ENCODE measurements at regions not wholly inside any gene's neighbourhood (a gene's known extent, or its start where the extent isn't known, plus 50 kb on each side); places are given as distances from the start of the nearest gene placed in this dataset.

- intact Hi-C loops (cut with micrococcal nuclease; ENCODE audit: unreplicated experiment): no loop called here
- Histone ChIP-seq H4K20me1 (ENCODE audit: insufficient read depth) (no peaks in the 10 kb centered on the region), H3K4me2 (no peak overlapping the region), H2AFZ (no peak overlapping the region), H3K4me1 (replicated peaks; ENCODE audit: insufficient read depth) (no peaks in the 10 kb centered on the region), H3K27ac (no peak overlapping the region), H3K36me3 (ENCODE audit: low read depth) (no peaks in the 10 kb centered on the region), H3K79me2 (ENCODE audit: low read depth) (no peaks in the 10 kb centered on the region), H3K4me3 (no peak overlapping the region), H3K9me3 (ENCODE audit: insufficient read depth, low read depth) (no peaks in the 10 kb centered on the region), H3F3A (ENCODE audit: insufficient read depth, low read depth) (no peaks in the 10 kb centered on the region), H3K27me3 (ENCODE audit: insufficient read depth, low read depth) (no peaks in the 10 kb centered on the region), H3K9me2 (ENCODE audit: insufficient read depth) (no peaks in the 10 kb centered on the region)
- BruUV-seq (replicated peaks): no TSS peak
- ChIA-PET POLR2A (ENCODE audit: unreplicated experiment) (no interaction called here), CTCF (no interaction called here)
- no peak for TF ChIP-seq EZH2 (IDR thresholded peaks at IDR 0.05; ENCODE audit: low read depth)
- TF ChIP-seq CTCF (conservative IDR thresholded peaks at IDR 0.05): no peak
- DNase-seq: no peak
Observed at GRCh38 chr5:120917214-120917758, 453.2 kb downstream of the PRR16 start.

DNA sequence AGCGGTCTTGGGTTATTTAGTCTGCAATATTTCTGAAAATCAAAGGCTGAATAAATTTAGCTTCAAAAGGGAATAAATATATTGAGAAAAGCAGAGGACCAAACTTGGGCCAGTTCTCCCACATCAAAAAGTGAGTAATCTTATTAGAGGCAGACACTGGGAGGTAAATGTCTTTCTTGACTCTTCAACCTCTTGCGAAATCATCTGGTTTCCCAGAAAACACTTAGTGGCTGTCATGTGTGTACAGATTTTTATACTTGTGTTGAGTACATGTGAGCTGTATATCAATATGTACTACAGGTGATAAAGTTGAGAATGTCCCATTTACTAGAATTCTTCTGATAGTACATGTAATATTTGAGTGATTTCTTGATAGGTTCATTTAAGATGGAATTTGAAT is 454.9 kb downstream of the PRR16 start:
- H3K4me1 ChIP-seq (replicated peaks; ENCODE audit: insufficient read depth): no peaks in the 10 kb centered on the region
- BruUV-seq (replicated peaks): no TSS peak
- H3K27me3 ChIP-seq (ENCODE audit: insufficient read depth, low read depth): no peaks in the 10 kb centered on the region
- H3F3A ChIP-seq (ENCODE audit: insufficient read depth, low read depth): no peaks in the 10 kb centered on the region
- no peak overlapping the region for H3K4me2 ChIP-seq
- no peaks in the 10 kb centered on the region for H4K20me1 ChIP-seq (ENCODE audit: insufficient read depth)
- CTCF ChIA-PET: no interaction called here
- no peaks in the 10 kb centered on the region for H3K79me2 ChIP-seq (ENCODE audit: low read depth)
- intact Hi-C loops (cut with micrococcal nuclease; ENCODE audit: unreplicated experiment): no loop called here
- H3K36me3 ChIP-seq (ENCODE audit: low read depth): no peaks in the 10 kb centered on the region
- TF ChIP-seq CTCF (conservative IDR thresholded peaks at IDR 0.05): no peak
- H3K9me2 ChIP-seq (ENCODE audit: insufficient read depth): no peaks in the 10 kb centered on the region
- no peak overlapping the region for H3K27ac ChIP-seq
- POLR2A ChIA-PET (ENCODE audit: unreplicated experiment): no interaction called here
- H3K4me3 ChIP-seq: no peak overlapping the region
- H2AFZ ChIP-seq: no peak overlapping the region
- no peak for DNase-seq
- H3K9me3 ChIP-seq (ENCODE audit: insufficient read depth, low read depth): no peaks in the 10 kb centered on the region

DNA sequence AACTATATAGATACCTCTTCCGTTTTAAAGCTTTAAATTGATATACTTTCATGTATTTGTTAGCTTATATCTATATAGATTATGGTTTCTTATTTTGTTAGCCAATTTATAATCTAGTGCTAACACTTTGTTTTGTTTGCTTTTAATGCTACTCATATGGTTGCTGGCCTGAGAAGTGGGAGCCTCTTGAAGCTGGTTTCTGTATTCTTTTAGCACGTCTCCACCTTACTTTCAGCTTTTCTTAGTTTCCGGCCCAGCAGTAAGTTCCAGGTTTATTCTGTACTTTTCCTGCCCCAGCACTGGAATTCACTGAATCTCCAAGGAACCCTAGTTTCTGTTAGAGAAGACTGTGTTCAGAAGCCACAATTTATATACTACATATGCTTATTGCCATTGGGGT is 458.9 kb downstream of the PRR16 start:
- no peaks in the 10 kb centered on the region for H3K36me3 ChIP-seq (ENCODE audit: low read depth)
- H3K4me2 ChIP-seq: no peak overlapping the region
- no TSS peak for BruUV-seq (replicated peaks)
- CTCF ChIA-PET: no interaction called here
- H4K20me1 ChIP-seq (ENCODE audit: insufficient read depth): no peaks in the 10 kb centered on the region
- no peaks in the 10 kb centered on the region for H3F3A ChIP-seq (ENCODE audit: insufficient read depth, low read depth)
- no peak overlapping the region for H3K27ac ChIP-seq
- intact Hi-C loops (cut with micrococcal nuclease; ENCODE audit: unreplicated experiment): no loop called here
- no peaks in the 10 kb centered on the region for H3K27me3 ChIP-seq (ENCODE audit: insufficient read depth, low read depth)
- TF ChIP-seq CTCF (conservative IDR thresholded peaks at IDR 0.05) (no peak), EZH2 (IDR thresholded peaks at IDR 0.05; ENCODE audit: low read depth) (no peak)
- DNase-seq: no peak
- H3K4me3 ChIP-seq: no peak overlapping the region
- no peak overlapping the region for H2AFZ ChIP-seq
- H3K4me1 ChIP-seq (replicated peaks; ENCODE audit: insufficient read depth): no peaks in the 10 kb centered on the region
- no peaks in the 10 kb centered on the region for H3K79me2 ChIP-seq (ENCODE audit: low read depth)
- POLR2A ChIA-PET (ENCODE audit: unreplicated experiment): interaction anchor here (0.6 to 0.7 kb wide), 2 partner anchors 151 to 232 kb away, joined by 3 read pairs; no protein-coding TSS in a partner anchor
- no peaks in the 10 kb centered on the region for H3K9me3 ChIP-seq (ENCODE audit: insufficient read depth, low read depth)
- no peaks in the 10 kb centered on the region for H3K9me2 ChIP-seq (ENCODE audit: insufficient read depth)
